DOHH2 (cell line): ENCODE measurements at regions not wholly inside any gene's neighbourhood (a gene's known extent, or its start where the extent isn't known, plus 50 kb on each side); places are given as distances from the start of the nearest gene placed in this dataset.

Experiments used
- H3F3A ChIP-seq: fragments of 200-600 bp; sonication (generic), shearing (Covaris generic); 2 replicates; pipeline ENCODE4 v1.6.0; 2016; ENCODE audit warnings: antibody characterized with exemption, mild to moderate bottlenecking; ENCODE audit not compliant: control insufficient read depth, insufficient read depth
- H3K27ac ChIP-seq: fragments of 200-600 bp; sonication (generic); 2 replicates; pipeline ENCODE4 v1.5.1; 2014; ENCODE audit warnings: low read depth, mild to moderate bottlenecking, low read length, moderate library complexity
- H3K27me3 ChIP-seq: fragments of 200-600 bp; sonication (generic); 2 replicates; pipeline ENCODE4 v1.6.1; 2014; ENCODE audit warnings: mild to moderate bottlenecking, low read length, mixed read lengths; ENCODE audit not compliant: control insufficient read depth
- H3K36me3 ChIP-seq: fragments of 200-600 bp; sonication (generic); 2 replicates; pipeline ENCODE4 v1.6.1; 2014; ENCODE audit warnings: mild to moderate bottlenecking, low read length, moderate library complexity, mixed read lengths; ENCODE audit not compliant: control insufficient read depth
- H3K4me1 ChIP-seq: fragments of 200-600 bp; sonication (generic); 2 replicates; pipeline ENCODE4 v1.6.1; 2014; ENCODE audit warnings: mild to moderate bottlenecking, low read length, mixed read lengths; ENCODE audit not compliant: control insufficient read depth
- H3K4me2 ChIP-seq: fragments of 200-600 bp; sonication (generic); 2 replicates; pipeline ENCODE4 v1.6.0; 2014; ENCODE audit warnings: mild to moderate bottlenecking, low read length, moderate library complexity
- H3K4me3 ChIP-seq: fragments of 200-600 bp; sonication (generic); 2 replicates; pipeline ENCODE4 v1.5.1; 2014; ENCODE audit warnings: mild to moderate bottlenecking, low read length, mixed read lengths
- H3K79me2 ChIP-seq: fragments of 200-600 bp; sonication (generic); 2 replicates; pipeline ENCODE4 v1.6.1; 2014; ENCODE audit warnings: mild to moderate bottlenecking, low read length, mixed read lengths; ENCODE audit not compliant: control insufficient read depth
- H3K9me2 ChIP-seq: fragments of 200-600 bp; sonication (generic); replicated peaks from 2 replicates; pipeline ENCODE4 v1.6.1; 2014; ENCODE audit warnings: mild to moderate bottlenecking, low read length, mixed read lengths; ENCODE audit not compliant: control insufficient read depth
- H3K9me3 ChIP-seq: fragments of 200-600 bp; sonication (generic); 2 replicates; pipeline ENCODE4 v1.6.1; 2014; ENCODE audit warnings: antibody characterized with exemption, low read length, mixed read lengths; ENCODE audit not compliant: control insufficient read depth, insufficient read depth
- H4K20me1 ChIP-seq: fragments of 200-600 bp; sonication (generic); 2 replicates; pipeline ENCODE4 v1.6.0; 2014; ENCODE audit warnings: low read depth, mild to moderate bottlenecking, antibody characterized with exemption, low read length, moderate library complexity; ENCODE audit not compliant: control insufficient read depth, insufficient read depth
- CTCF ChIP-seq: fragments of 200-600 bp; sonication (generic); IDR thresholded peaks from one replicate; pipeline ENCODE4 v1.5.1; 2014; ENCODE audit warnings: antibody characterized with exemption, mild to moderate bottlenecking, low read depth, low read length; ENCODE audit not compliant: poor library complexity, severe bottlenecking
- EZH2phosphoT487 ChIP-seq: fragments of 200-600 bp; sonication (generic); IDR thresholded peaks from 2 replicates; pipeline ENCODE4 v1.6.1; 2017; ENCODE audit warnings: borderline replicate concordance, mild to moderate bottlenecking, antibody characterized with exemption, low read length, moderate library complexity, mixed read lengths

- TF ChIP-seq CTCF, result no peak
- TF ChIP-seq EZH2phosphoT487, result no peak
- H3K4me2 ChIP-seq, result no peak overlapping the region
Observed at GRCh38 chr3:72332689-72333088, 515.6 kb downstream of the SHQ1 start.

GRCh38 chr3:72332036-72332435 is 516.2 kb downstream of the SHQ1 start:
- H3K36me3 ChIP-seq, result no peaks in the 10 kb centered on the region
- H3K4me1 ChIP-seq, result no peaks in the 10 kb centered on the region
- no peak overlapping the region for H3K27ac ChIP-seq
- H3K4me3 ChIP-seq, result no peak overlapping the region
- no peaks in the 10 kb centered on the region for H3K79me2 ChIP-seq
- H4K20me1 ChIP-seq, result no peaks in the 10 kb centered on the region
- no peaks in the 10 kb centered on the region; the same call in 1 of the 2 replicates for H3K9me2 ChIP-seq
- H3K4me2 ChIP-seq, result no peak overlapping the region
- peaks cover 37% of the 10 kb centered on the region for H3K27me3 ChIP-seq
- no peaks in the 10 kb centered on the region for H3F3A ChIP-seq
- TF ChIP-seq EZH2phosphoT487 (no peak), CTCF (no peak)
- no peaks in the 10 kb centered on the region for H3K9me3 ChIP-seq

More at GRCh38 chr3:72332689-72333088, 515.6 kb downstream of the SHQ1 start:
- no peaks in the 10 kb centered on the region for H3K4me1 ChIP-seq
- H4K20me1 ChIP-seq, result no peaks in the 10 kb centered on the region
- no peak overlapping the region for H3K27ac ChIP-seq
- peaks cover 37% of the 10 kb centered on the region for H3K27me3 ChIP-seq
- H3K79me2 ChIP-seq, result no peaks in the 10 kb centered on the region
- H3F3A ChIP-seq, result no peaks in the 10 kb centered on the region
- H3K9me2 ChIP-seq, result no peaks in the 10 kb centered on the region; the same call in 1 of the 2 replicates
- no peak overlapping the region for H3K4me3 ChIP-seq
- H3K9me3 ChIP-seq, result no peaks in the 10 kb centered on the region
- H3K36me3 ChIP-seq, result no peaks in the 10 kb centered on the region

GRCh38 chr3:72331076-72331475 is 517.2 kb downstream of the SHQ1 start:
- peaks cover 37% of the 10 kb centered on the region for H3K27me3 ChIP-seq
- H3K36me3 ChIP-seq, result no peaks in the 10 kb centered on the region
- H4K20me1 ChIP-seq, result no peaks in the 10 kb centered on the region
- TF ChIP-seq EZH2phosphoT487 (no peak), CTCF (no peak)
- H3K79me2 ChIP-seq, result no peaks in the 10 kb centered on the region
- H3K4me1 ChIP-seq, result no peaks in the 10 kb centered on the region
- no peak overlapping the region for H3K4me2 ChIP-seq
- H3K9me2 ChIP-seq, result no peaks in the 10 kb centered on the region; the same call in 1 of the 2 replicates
- H3K9me3 ChIP-seq, result no peaks in the 10 kb centered on the region
- H3F3A ChIP-seq, result no peaks in the 10 kb centered on the region
- no peak overlapping the region for H3K27ac ChIP-seq
- H3K4me3 ChIP-seq, result no peak overlapping the region
